Omental fat pad (tissue), 3 donors: ENCODE measurements at regions not wholly inside any gene's neighbourhood (a gene's known extent, or its start where the extent isn't known, plus 50 kb on each side); places are given as distances from the start of the nearest gene placed in this dataset.

Source experiments
- ATAC-seq: fragments of 150-250 bp; one replicate; pipeline ENCODE4 v1.9.1; 2016; ENCODE audit warnings: mild to moderate bottlenecking, moderate library complexity; ENCODE audit not compliant: low FRiP score
- DNase-seq: peaks from one replicate; pipeline ENCODE4 v3.0.0-alpha.2; 2019; ENCODE audit warnings: low spot score
- TF ChIP-seq, protein P1 (sequence below), 3 donors: fragments of 450-650 bp; IDR thresholded peaks; one replicate each; pipeline ENCODE4 v1.5.1; 2016 to 2017; ENCODE audit warnings: antibody characterized with exemption in 3 of 3, mild to moderate bottlenecking in 3 of 3, moderate library complexity in 2 of 3

DNA sequence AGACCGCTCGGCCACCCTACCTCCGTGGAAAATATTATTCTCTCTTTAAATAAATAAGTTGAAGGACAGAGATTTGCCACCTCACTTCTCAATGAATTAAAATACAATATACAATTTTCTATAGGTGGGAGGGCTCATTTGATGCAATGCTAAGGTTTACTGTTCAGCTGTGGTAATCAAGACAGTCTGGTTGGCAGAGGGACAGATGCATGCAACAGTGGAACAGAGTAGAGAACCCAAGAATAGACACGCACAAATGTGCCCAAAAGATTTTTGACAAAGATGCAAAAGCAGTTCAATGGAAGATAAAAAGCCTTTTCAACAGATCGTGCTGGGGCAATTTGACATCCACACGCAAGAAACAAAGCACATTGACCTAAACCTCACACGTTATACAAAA, 145.2 kb downstream of the CEBPB start:
- DNase-seq (no peak), ATAC-seq (no peak)
- TF ChIP-seq, protein P1, sequence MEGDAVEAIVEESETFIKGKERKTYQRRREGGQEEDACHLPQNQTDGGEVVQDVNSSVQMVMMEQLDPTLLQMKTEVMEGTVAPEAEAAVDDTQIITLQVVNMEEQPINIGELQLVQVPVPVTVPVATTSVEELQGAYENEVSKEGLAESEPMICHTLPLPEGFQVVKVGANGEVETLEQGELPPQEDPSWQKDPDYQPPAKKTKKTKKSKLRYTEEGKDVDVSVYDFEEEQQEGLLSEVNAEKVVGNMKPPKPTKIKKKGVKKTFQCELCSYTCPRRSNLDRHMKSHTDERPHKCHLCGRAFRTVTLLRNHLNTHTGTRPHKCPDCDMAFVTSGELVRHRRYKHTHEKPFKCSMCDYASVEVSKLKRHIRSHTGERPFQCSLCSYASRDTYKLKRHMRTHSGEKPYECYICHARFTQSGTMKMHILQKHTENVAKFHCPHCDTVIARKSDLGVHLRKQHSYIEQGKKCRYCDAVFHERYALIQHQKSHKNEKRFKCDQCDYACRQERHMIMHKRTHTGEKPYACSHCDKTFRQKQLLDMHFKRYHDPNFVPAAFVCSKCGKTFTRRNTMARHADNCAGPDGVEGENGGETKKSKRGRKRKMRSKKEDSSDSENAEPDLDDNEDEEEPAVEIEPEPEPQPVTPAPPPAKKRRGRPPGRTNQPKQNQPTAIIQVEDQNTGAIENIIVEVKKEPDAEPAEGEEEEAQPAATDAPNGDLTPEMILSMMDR (IDR thresholded peaks at IDR 0.05), result no peak

DNA sequence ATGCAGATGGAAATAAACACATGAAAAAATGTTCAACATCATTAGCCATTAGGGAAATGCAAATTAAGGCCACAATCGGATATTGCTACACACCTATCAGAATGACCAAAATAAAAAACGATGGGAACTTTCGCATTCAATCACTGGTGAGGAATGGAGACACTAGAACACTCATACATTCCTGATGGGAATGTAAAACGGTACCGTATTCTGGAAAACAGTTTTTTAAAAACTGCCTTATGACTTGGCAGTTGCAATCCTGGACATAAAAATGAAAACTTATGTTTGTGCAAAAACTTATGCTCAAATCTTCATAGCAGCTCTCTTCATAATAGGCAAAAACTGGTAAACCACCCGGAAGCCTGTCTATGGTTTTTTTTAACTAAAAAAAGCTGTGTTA, 146.0 kb downstream of the CEBPB start:
- TF ChIP-seq, protein P1 (IDR thresholded peaks at IDR 0.05), result no peak
- ATAC-seq, result no peak
- DNase-seq, result no peak

DNA sequence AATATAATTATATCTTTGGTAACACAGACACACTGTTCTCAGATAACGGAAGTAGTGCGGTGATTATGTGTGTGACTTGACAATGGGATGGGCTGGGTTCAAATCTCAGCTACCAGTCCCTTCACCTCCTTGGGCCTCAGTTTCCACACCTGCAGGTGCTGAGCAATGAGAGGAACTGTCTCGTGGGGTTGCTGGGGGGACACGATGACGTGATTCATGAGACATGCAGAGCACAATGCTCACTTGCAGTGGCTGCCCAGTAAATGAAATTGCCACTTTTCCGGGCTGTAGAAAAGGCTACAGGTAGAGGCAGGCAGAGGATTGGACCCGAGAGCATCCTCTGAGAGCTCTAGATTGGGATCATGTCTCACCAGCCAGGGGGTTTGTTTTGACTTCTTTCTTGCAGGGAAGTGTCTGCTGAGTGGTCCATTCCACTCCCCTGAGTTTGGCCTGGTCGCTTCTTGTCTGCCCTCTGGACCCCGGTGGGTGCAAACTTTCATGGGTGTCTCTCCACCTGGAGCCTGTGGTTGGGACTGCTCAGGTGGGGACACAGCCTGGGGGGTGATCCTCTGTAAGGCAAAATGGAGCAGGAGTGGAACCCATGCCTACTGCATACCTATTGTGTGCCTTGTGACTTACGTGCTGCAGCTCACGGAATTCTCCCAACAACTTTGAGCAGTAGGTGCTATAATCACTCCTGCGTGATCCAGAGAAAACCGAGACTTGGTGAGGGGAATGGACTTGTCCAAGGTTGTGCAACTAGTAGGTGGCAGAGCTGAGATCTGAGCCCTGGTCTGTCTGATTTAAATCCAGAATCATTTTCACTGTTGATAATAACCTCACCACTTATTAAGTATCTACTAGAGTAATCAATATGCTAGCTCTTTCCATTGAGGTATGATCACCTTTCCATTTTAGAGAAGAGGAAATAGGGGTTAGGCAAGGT, 147.2 kb downstream of the CEBPB start:
- no peak for ATAC-seq
- DNase-seq, result no peak
- TF ChIP-seq, protein P1 (IDR thresholded peaks at IDR 0.05), result no peak

DNA sequence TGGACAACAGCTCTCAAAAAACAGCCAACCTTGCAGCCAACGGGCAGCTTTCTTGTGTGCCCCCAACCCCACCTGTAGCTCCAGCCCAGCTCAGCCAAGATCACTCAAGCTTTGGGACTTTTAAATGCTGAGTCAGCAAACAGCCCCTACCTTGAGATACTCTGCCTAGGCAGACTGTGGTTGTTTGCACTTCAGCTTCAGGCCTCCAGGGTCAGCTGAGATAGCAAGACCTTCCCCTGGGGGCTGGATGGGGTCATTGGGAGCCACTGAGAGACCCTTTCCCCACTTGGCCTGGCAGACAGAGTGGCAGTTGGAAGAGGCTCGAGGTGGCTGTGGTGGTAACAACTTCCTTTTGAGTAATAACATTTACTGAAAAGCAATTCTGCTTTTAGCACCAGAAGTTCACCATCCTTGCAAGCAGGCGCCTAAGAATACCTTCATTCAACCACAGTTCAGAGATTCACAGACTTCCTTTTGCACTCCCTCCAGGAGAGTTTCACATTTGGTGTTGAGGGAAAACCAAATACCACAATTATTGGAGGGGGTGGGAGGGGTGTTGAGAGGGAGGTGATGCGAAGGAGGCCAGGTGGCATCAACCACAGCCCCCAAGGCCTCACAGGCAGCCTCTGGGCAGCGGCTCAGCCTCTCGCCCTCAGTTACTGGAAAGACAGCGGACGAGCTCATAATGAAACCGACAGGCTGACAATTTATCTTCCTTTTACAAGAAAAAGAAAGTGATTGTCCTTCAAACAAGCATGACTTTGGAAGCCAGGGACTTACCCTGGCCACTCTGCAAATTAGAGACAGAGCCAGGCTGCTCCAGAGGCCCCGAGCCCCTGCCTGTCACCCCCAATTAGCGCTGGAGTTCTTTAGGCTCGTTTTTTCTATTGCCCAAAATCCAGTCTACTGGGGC, 148.1 kb downstream of the CEBPB start:
- TF ChIP-seq, protein P1 (IDR thresholded peaks at IDR 0.05), result no peak
- DNase-seq (no peak), ATAC-seq (peak; percentile 3)

DNA sequence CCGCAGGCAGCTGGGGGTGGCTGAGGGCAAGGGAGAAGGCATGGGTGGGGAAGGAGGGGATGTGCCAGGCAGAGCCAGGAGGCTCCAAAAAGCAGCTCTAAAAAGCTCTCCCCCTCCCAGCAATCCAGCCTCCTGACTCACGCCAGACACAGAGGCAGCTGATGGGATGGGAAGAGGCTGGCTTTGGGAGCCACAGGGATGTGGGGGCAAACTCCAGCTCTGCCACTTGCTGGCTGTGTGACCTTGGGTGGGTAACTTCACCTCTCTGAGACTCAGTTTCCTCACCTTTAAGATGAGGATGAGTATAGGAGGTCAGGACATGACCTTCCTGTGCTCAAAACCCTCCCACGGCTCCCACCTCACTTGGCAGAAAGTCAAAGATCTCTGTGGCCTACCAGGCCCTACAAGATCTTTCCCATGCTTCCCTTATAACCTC, 148.9 kb downstream of the CEBPB start:
- DNase-seq (no peak), ATAC-seq (peak; percentile 80)
- TF ChIP-seq, protein P1 (IDR thresholded peaks at IDR 0.05), result no peak

DNA sequence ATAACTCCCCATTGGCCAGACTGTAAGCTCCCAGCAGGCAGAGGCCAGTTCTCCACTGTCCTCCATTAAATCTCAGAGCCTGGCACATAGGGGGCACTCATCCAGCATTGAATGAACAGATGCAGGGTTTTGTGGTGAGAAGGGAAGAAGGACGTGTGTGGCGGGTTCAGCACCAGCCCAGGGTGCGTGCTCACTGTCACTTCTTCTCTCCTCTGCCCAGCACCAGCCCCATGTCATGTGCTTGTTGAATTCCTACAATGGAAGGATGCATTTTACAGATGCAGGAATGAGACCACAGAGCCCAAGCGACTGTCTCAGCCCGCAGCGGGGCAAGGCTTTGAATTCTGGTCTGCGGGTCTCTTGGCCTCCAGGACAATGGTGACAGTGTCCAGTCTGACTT, 149.9 kb downstream of the CEBPB start:
- DNase-seq, result no peak
- no peak for ATAC-seq

More for the DNA sequence above, 149.9 kb downstream of the CEBPB start:
- TF ChIP-seq, protein P1 (IDR thresholded peaks at IDR 0.05), result no peak
